HG03442 (cell line): ENCODE measurements at regions not wholly inside any gene's neighbourhood (a gene's known extent, or its start where the extent isn't known, plus 50 kb on each side); places are given as distances from the start of the nearest gene placed in this dataset.

ENCODE experiments used
- ATAC-seq: cut with Tn5 transposase; IDR thresholded peaks from one replicate; pipeline ENCODE4 v1.9.1; 2021; ENCODE audit warnings: mild to moderate bottlenecking, moderate library complexity; ENCODE audit not compliant: unreplicated experiment

GRCh38 chr2:235287375-235287733 lies 206.5 kb upstream of the AGAP1 start:
- ATAC-seq: no peak

DNA sequence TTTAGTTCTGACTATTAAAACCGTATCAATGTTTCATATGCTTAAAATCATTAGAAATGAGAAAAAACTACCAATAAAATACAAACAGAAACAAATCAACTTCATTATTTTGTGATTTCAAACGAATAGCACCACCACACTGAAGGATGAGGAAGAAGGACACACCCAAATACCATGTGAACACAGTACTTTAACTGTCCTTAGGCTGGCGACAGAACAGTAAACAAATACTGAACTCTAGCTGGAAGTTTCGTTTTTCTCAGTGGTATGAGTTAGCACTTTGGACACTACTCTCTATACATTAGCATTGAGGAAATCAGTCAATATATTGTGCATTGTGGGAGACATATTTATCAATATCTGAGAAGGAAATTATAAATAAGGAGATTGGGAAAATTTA lies 202.4 kb upstream of the AGAP1 start:
- no peak for ATAC-seq

DNA sequence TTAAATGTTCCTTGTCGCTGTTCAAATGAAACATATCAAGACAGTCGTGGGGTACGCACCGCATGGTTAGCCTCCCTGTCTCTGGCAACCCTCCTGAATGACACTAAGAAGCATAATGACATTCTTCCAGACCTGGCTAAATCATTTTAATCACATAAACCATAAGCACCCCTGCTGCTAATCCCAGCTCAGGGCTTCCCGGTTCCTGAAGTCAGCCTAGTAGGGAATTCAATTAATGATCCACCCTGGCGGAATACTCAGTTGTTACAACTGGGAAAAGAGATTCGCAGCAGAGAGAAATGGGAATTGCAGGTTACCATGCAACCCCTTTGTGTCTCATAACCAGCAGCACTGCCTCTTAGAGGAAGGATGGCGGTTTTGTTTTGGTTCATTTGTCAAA lies 200.8 kb upstream of the AGAP1 start:
- ATAC-seq: no peak

- ATAC-seq: no peak
Observed at GRCh38 chr2:235295831-235296230, 198.0 kb upstream of the AGAP1 start.

DNA sequence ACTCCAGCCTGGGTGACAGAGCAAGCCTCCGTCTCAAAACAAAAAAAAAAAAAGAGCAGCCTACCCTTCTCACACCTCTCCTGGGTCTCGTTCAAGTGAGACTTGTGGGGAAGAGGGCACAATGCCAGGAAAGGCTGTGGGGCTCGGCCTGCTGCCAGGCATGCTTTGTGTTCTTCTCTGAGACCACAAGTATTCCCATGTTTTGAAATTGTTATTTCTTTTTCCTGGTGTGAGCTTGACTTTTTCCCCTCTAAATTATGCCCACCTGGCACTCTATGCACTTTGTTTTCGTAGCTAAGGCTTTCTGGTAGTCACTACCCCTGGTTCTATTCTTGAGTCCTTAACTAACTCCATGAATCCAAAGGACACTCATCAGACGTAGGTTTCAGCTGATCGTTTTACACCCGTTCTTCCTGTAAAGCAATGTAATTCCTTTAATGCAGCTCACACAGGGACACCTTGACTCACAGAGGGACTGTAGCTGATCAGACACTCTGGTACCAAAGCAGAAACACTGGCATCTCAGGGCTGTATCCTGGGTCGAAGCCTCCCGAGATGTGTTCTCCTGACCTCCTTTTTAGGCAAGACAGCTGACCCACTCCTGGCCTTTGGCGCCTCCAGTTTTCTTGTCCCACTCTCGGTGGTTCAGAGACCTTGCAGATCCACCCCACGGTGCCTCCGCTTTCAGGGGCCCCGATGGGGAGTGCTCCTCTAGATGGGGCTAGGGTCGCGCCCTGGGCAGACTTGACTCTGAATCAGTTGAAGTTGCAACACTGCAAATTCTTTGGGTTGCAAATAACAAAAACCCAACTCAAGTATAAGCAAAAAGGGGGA lies 193.3 kb upstream of the AGAP1 start:
- no peak for ATAC-seq

GRCh38 chr2:235301202-235302076 lies 192.4 kb upstream of the AGAP1 start:
- no peak for ATAC-seq

GRCh38 chr2:235302263-235302662 lies 191.6 kb upstream of the AGAP1 start:
- no peak for ATAC-seq

GRCh38 chr2:235303499-235304291 lies 190.1 kb upstream of the AGAP1 start:
- no peak for ATAC-seq

- ATAC-seq: no peak
Observed at GRCh38 chr2:235305678-235306077, 188.2 kb upstream of the AGAP1 start.

- no peak for ATAC-seq
Observed at GRCh38 chr2:235311044-235311443, 182.8 kb upstream of the AGAP1 start.

- no peak for ATAC-seq
Observed at GRCh38 chr2:235312571-235312970, 181.3 kb upstream of the AGAP1 start.

- ATAC-seq: no peak
Observed at GRCh38 chr2:235314371-235314930, 179.4 kb upstream of the AGAP1 start.

DNA sequence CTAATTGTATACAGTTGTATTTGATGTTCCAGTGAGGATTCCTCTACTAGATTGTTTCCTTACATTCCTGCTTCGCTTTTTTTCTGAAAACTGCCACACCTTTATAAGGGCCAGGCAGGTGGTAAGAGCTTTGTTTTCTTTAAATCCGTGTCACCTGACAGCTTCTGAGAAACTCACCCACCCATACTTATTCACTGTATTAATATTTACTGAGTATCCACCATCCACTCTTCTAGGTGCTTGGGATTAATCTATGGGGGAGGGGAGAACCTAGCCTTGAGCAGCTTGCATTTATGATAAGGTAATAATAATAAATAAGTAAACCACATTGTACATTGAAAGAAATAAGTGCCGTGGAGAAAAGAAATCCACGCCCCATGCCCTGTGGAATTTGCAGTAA lies 174.7 kb upstream of the AGAP1 start:
- ATAC-seq: no peak

GRCh38 chr2:235320326-235320725 lies 173.5 kb upstream of the AGAP1 start:
- ATAC-seq: no peak

DNA sequence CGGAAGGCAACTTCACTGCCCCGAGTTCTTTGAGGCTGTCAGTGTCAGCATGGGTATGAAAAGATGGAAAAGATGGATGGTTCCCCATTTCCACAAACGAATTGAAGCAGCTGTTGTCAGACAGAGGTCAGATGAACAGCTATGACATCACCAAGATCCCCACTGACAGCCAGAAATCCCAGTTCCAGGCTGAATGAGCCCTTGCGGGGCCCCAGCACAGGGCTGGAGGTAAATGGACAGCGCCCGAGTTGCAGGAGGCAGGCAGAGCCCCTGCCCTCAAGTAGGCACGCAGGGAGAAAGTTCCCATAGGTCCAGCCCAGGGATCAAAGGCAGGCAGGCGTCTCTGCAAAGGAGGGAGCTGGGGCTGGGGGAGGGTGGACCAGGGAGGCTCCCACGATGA lies 169.5 kb upstream of the AGAP1 start:
- no peak for ATAC-seq

GRCh38 chr2:235325151-235325550 lies 168.7 kb upstream of the AGAP1 start:
- no peak for ATAC-seq

- ATAC-seq: no peak
Observed at GRCh38 chr2:235328991-235329390, 164.9 kb upstream of the AGAP1 start.

DNA sequence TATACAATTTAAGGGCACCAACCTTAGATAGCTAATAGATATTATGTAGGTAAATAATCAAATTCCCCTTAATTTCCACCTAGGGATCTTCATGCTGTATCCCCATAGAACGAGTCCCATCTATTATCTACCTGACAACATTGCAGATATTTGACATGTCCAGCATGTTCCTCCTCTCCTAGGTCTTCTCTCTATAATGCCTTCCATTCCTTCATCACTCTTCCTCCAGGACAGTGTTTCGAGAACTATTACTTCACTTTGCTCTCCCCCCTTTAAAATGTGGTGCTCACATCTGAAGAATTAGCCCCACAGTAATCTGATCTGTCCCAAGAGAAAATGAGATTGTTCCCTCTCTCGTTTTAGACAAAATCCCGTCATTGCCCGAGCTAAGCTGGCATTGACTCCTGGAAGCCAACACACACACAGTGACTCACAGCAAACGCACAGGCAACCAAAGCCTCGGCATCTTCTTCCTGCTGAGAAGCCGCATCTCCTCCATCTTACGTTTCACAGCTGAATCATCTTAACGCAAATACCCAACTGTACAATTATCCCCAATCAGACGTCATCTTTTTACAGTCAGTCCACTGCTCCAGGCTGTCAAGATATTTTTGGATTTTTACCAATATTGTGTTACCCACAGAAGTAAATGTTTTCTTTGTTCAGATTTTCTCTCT lies 162.9 kb upstream of the AGAP1 start:
- ATAC-seq: no peak

DNA sequence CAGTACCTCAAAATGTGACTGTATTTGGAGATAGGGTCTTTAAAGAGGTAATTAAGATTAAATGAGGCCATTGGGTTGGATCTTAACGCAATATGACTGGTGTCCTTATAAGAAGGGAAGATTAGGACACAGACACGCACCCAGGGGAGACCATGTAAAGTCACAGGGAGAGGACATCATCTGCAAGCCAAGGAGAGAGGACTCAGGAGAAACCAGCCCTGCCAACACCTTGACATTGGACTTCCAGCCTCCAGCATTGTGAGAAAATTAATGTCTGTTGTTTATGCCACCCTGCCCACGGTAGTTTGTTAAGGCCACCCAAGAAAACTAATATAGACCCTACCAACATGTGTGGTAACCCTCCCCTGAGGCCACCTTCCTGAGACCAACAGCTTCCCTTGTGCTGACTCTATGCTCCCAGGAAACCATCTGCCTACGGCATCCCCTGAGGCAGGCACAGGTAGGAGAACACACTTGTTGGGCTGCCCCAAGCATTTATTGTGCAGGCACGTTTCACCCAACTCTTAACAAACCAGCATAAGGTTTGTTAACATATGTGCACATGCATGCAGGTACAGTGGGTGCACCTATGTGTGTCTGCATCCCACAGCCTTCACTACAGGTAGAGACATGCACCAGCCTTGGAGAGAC lies 161.5 kb upstream of the AGAP1 start:
- no peak for ATAC-seq

DNA sequence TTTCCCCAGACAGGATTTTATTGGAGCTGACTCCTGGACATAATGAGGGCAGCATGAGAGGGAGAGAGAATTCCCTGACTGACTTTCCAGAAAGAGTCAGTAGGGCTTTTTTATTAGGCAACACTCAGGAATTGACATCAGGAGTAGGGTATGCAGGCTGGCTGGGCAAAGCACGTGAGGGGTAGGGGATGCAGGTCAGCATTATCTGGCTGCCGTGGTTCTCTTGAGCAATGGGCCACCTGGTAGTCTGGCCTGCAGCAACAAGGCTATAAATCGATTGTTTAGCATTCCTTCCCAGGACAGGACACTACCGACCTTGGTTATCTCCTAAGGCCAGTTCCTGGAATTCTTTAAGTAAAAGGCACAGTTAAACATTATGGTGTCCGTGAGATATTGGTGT lies 160.8 kb upstream of the AGAP1 start:
- ATAC-seq: no peak
